ENCODE measurements at regions not wholly inside any gene's neighbourhood (a gene's known extent, or its start where the extent isn't known, plus 50 kb on each side); places are given as distances from the start of the nearest gene placed in this dataset.

DNA sequence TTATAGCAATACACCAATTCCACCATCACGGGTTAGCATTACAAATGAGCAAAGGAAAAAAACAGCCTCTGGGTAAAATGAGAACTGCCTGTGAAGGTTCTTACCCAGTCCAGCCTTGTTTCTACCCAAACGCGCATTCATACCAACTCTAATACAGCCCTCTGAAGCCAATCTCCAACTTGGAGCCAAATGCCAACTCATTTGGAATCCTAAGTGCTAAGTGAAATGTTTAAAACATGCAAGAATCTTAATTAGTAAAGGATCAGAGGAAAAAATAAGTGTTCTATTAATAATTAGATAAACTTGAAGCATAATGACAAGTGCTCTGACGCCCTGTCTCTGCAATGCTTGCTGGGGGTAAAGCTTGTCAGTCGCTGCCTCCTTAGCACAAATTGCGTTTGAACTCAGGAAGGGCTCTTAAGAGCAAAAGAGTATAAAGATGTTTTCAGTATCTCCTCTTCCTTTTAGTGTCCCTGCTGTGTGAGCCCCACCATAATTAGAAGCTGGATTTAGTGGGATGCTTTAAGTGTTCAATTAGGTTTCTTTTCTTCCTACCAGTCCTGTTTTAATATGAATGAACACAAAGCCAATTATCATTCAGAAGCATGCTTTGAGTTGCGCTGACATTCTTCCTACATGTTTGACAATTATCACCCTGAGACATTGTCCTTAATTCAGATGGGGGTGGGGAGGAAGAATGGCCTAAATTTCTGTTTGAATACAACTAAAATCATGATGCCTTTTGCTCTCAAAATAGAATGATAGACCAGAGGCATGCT lies 537.6 kb downstream of the DTWD2 start:
- no peak for TF ChIP-seq POLR2A (IDR thresholded peaks at IDR 0.05; ENCODE audit: low read length)
- no peak for TF ChIP-seq GATA1 (IDR thresholded peaks at IDR 0.05; ENCODE audit: low read depth, low read length)
